Astrocyte (in vitro differentiated cells and primary cell): ENCODE measurements at regions not wholly inside any gene's neighbourhood (a gene's known extent, or its start where the extent isn't known, plus 50 kb on each side); places are given as distances from the start of the nearest gene placed in this dataset.

Experiments used
- CTCF ChIP-seq: IDR thresholded peaks from 2 replicates; pipeline ENCODE4 v1.5.1; 2011; ENCODE audit warnings: low read depth, mild to moderate bottlenecking, inconsistent platforms, low read length, moderate library complexity; ENCODE audit not compliant: insufficient read depth
- EZH2 ChIP-seq: IDR thresholded peaks from 2 replicates; pipeline ENCODE4 v1.6.1; 2012; ENCODE audit warnings: mild to moderate bottlenecking, low read length, inconsistent platforms; ENCODE audit not compliant: insufficient read depth

DNA sequence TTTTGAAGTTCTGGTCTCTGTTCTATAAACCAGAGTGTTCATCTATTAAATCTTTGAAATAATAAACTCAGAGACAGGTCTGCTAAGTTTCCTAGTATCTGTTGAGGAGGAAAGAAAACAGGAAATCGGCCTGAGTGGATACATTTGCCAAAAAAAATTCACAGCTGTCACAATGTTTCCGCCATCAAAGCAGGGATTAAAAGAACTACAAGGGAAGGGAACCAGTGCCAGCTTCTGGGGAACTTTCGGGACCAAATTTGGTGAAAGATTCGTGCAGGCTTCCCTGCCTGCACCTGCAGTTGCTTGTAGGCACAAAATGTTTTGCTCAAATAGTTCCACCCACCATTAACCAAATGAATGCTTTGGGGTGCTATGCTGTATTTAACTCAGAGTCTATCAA lies 267.5 kb downstream of the MSX2 start:
- TF ChIP-seq EZH2 (no peak), CTCF (no peak)
